ENCODE measurements at regions not wholly inside any gene's neighbourhood (a gene's known extent, or its start where the extent isn't known, plus 50 kb on each side); places are given as distances from the start of the nearest gene placed in this dataset.

- no peak for DNase-seq (ENCODE audit: low spot score)
- in situ Hi-C loops (cut with MboI; ENCODE audit: low pct_unique_long_range_greater_than_20kb, low sequenced_read_pairs, unreplicated experiment), result no loop called here
- no peak for TF ChIP-seq CTCF (IDR thresholded peaks at IDR 0.05; ENCODE audit: extremely low read depth, insufficient read depth, missing control alignments)
Measured at GRCh38 chr14:61623927-61624326, 71.4 kb upstream of the HIF1A start.

- TF ChIP-seq CTCF (IDR thresholded peaks at IDR 0.05; ENCODE audit: extremely low read depth, insufficient read depth, missing control alignments), result no peak
- no peak for DNase-seq (ENCODE audit: low spot score)
- in situ Hi-C loops (cut with MboI; ENCODE audit: low pct_unique_long_range_greater_than_20kb, low sequenced_read_pairs, unreplicated experiment), result no loop called here
Measured at GRCh38 chr14:61625165-61625564, 70.1 kb upstream of the HIF1A start.

- in situ Hi-C loops (cut with MboI; ENCODE audit: low pct_unique_long_range_greater_than_20kb, low sequenced_read_pairs, unreplicated experiment), result no loop called here
- TF ChIP-seq CTCF (IDR thresholded peaks at IDR 0.05; ENCODE audit: extremely low read depth, insufficient read depth, missing control alignments), result no peak
- DNase-seq (ENCODE audit: low spot score), result no peak
Measured at GRCh38 chr14:61627612-61628011, 67.7 kb upstream of the HIF1A start.

- no peak for TF ChIP-seq CTCF (IDR thresholded peaks at IDR 0.05; ENCODE audit: extremely low read depth, insufficient read depth, missing control alignments)
- in situ Hi-C loops (cut with MboI; ENCODE audit: low pct_unique_long_range_greater_than_20kb, low sequenced_read_pairs, unreplicated experiment), result no loop called here
- DNase-seq (ENCODE audit: low spot score), result no peak
Measured at GRCh38 chr14:61628016-61628725, 67.1 kb upstream of the HIF1A start.

- no peak for DNase-seq (ENCODE audit: low spot score)
- TF ChIP-seq CTCF (IDR thresholded peaks at IDR 0.05; ENCODE audit: extremely low read depth, insufficient read depth, missing control alignments), result no peak
- in situ Hi-C loops (cut with MboI; ENCODE audit: low pct_unique_long_range_greater_than_20kb, low sequenced_read_pairs, unreplicated experiment), result no loop called here
Measured at GRCh38 chr14:61630399-61631044, 64.8 kb upstream of the HIF1A start.

- in situ Hi-C loops (cut with MboI; ENCODE audit: low pct_unique_long_range_greater_than_20kb, low sequenced_read_pairs, unreplicated experiment), result no loop called here
- no peak for DNase-seq (ENCODE audit: low spot score)
- no peak for TF ChIP-seq CTCF (IDR thresholded peaks at IDR 0.05; ENCODE audit: extremely low read depth, insufficient read depth, missing control alignments)
Measured at GRCh38 chr14:61631045-61631687, 64.1 kb upstream of the HIF1A start.

Data from GM13977 (cell line).